Chondrocyte (in vitro differentiated cells): ENCODE measurements at regions not wholly inside any gene's neighbourhood (a gene's known extent, or its start where the extent isn't known, plus 50 kb on each side); places are given as distances from the start of the nearest gene placed in this dataset.

Experiments
- DNase-seq: peaks from one replicate; pipeline ENCODE4 v3.0.0; 2021; ENCODE audit warnings: mixed read lengths, low spot score
- H3K27ac Mint-ChIP-seq: one replicate; pipeline ENCODE4 v1.8.0; 2021; ENCODE audit warnings: mild to moderate bottlenecking, moderate library complexity, mixed read lengths; ENCODE audit not compliant: unreplicated experiment
- H3K27me3 Mint-ChIP-seq: 2 replicates; pipeline ENCODE4 v1.8.0; 2021; ENCODE audit warnings: low read depth, mixed read lengths
- H3K36me3 Mint-ChIP-seq: 2 replicates; pipeline ENCODE4 v1.8.0; 2021; ENCODE audit warnings: low read depth, mixed read lengths
- H3K4me1 Mint-ChIP-seq: 2 replicates; pipeline ENCODE4 v1.8.0; 2021; ENCODE audit warnings: low read depth, mild to moderate bottlenecking, mixed read lengths
- H3K4me3 Mint-ChIP-seq: one replicate; pipeline ENCODE4 v1.8.0; 2021; ENCODE audit warnings: mild to moderate bottlenecking, moderate library complexity, mixed read lengths; ENCODE audit not compliant: unreplicated experiment
- H3K9me3 Mint-ChIP-seq: 2 replicates; pipeline ENCODE4 v1.8.0; 2021; ENCODE audit warnings: low read depth, mixed read lengths
- CTCF ChIP-seq: fragments of 200-600 bp; sonication (generic); IDR thresholded peaks from 2 replicates; pipeline ENCODE4 v1.5.0; 2021; ENCODE audit warnings: antibody characterized with exemption, mild to moderate bottlenecking, moderate library complexity

GRCh38 chr10:33749790-33750189 lies 415.3 kb upstream of the NRP1 start:
- Mint-ChIP-seq H3K27me3 (no peaks in the 10 kb centered on the region), H3K4me3 (no peak overlapping the region), H3K9me3 (no peaks in the 10 kb centered on the region), H3K4me1 (peaks cover 15% of the 10 kb centered on the region), H3K27ac (no peak overlapping the region), H3K36me3 (no peaks in the 10 kb centered on the region)
- no peak for TF ChIP-seq CTCF
- DNase-seq: no peak

GRCh38 chr10:33749067-33749735 lies 414.7 kb upstream of the NRP1 start:
- Mint-ChIP-seq H3K4me3 (no peak overlapping the region), H3K4me1 (peaks cover 15% of the 10 kb centered on the region), H3K36me3 (no peaks in the 10 kb centered on the region), H3K27me3 (no peaks in the 10 kb centered on the region), H3K27ac (no peak overlapping the region), H3K9me3 (no peaks in the 10 kb centered on the region)
- TF ChIP-seq CTCF: no peak
- no peak for DNase-seq

- TF ChIP-seq CTCF: no peak
- DNase-seq: no peak
- H3K27ac Mint-ChIP-seq: peak overlapping the region; percentile 87
Observed at GRCh38 chr10:33746836-33747268, 412.4 kb upstream of the NRP1 start.

GRCh38 chr10:33746186-33746585 lies 411.7 kb upstream of the NRP1 start:
- Mint-ChIP-seq H3K36me3 (no peaks in the 10 kb centered on the region), H3K27me3 (no peaks in the 10 kb centered on the region), H3K27ac (no peak overlapping the region), H3K9me3 (no peaks in the 10 kb centered on the region), H3K4me3 (no peak overlapping the region), H3K4me1 (peaks cover 15% of the 10 kb centered on the region)
- DNase-seq: no peak
- TF ChIP-seq CTCF: no peak

More at GRCh38 chr10:33746836-33747268, 412.4 kb upstream of the NRP1 start:
- peaks cover 15% of the 10 kb centered on the region for H3K4me1 Mint-ChIP-seq
- no peaks in the 10 kb centered on the region for H3K9me3 Mint-ChIP-seq
- no peak overlapping the region for H3K4me3 Mint-ChIP-seq
- no peaks in the 10 kb centered on the region for H3K27me3 Mint-ChIP-seq
- no peaks in the 10 kb centered on the region for H3K36me3 Mint-ChIP-seq

- Mint-ChIP-seq H3K9me3 (no peaks in the 10 kb centered on the region), H3K27ac (no peak overlapping the region), H3K36me3 (no peaks in the 10 kb centered on the region), H3K4me3 (no peak overlapping the region), H3K4me1 (peaks cover 15% of the 10 kb centered on the region), H3K27me3 (no peaks in the 10 kb centered on the region)
- DNase-seq: no peak
- no peak for TF ChIP-seq CTCF
Observed at GRCh38 chr10:33743429-33743857, 409.0 kb upstream of the NRP1 start.
